Esophagus squamous epithelium (tissue), 5 donors: ENCODE measurements at regions not wholly inside any gene's neighbourhood (a gene's known extent, or its start where the extent isn't known, plus 50 kb on each side); places are given as distances from the start of the nearest gene placed in this dataset.
A peak's percentile ranks its signal among the peaks of the same experiment; 100 is the strongest.

Experiments
- DNase-seq: peaks from one replicate; lab custom pipeline; 2025; lab: John Stamatoyannopoulos, UW
- H3K27ac ChIP-seq, 4 donors: fragments of 200-600 bp; sonication (generic); one replicate each; pipeline ENCODE4 v1.5.1; 2016 to 2019; ENCODE audit warnings: mild to moderate bottlenecking in 1 of 4
- H3K27me3 ChIP-seq, 4 donors: fragments of 200-600 bp; sonication (generic); 1 replicate in 3 of 4; 2 replicates in 1 of 4; pipeline versions ENCODE4 v1.5.1 to v1.6.0; 2017 to 2021; ENCODE audit warnings: antibody characterized with exemption in 1 of 4
- H3K36me3 ChIP-seq, 3 donors: fragments of 200-600 bp; sonication (generic); one replicate each; pipeline ENCODE4 v1.5.1; 2016 to 2019
- H3K4me1 ChIP-seq, 3 donors: fragments of 200-600 bp; sonication (generic); one replicate each; pipeline ENCODE4 v1.5.1; 2017 to 2019
- H3K4me3 ChIP-seq, 4 donors: fragments of 200-600 bp; sonication (generic); 1 replicate in 3 of 4; 2 replicates in 1 of 4; pipeline ENCODE4 v1.5.1; 2016 to 2019; ENCODE audit warnings: mild to moderate bottlenecking in 2 of 4, moderate library complexity in 1 of 4
- H3K9me3 ChIP-seq, 3 donors: fragments of 200-600 bp; sonication (generic); one replicate each; pipeline ENCODE4 v1.5.1; 2016 to 2019
- POLR2A ChIP-seq, 4 donors: fragments of 450-650 bp; IDR thresholded peaks; one replicate each; pipeline ENCODE4 v1.6.1; 2017; ENCODE audit warnings: antibody characterized with exemption in 4 of 4, mild to moderate bottlenecking in 4 of 4, moderate library complexity in 3 of 4
- WGBS, 2 donors: methylation state at CpG; one replicate each; pipeline ENCODE4 v1.1.5; 2018; 5-methylcytosine and 5-hydroxymethylcytosine counted together
- intact Hi-C: fragments of 100-400 bp; cut with DNase I; formaldehyde crosslinking; loops from one replicate; pipeline ENCODE4 v1.15.0; 2022
- TF ChIP-seq, protein P1 (sequence below), 6 experiments: fragments of 450-650 bp in 4 of 6; fragments of 200-600 bp in 2 of 6; sonication (generic) in 2 of 6; IDR thresholded peaks; one replicate each; pipeline ENCODE4 v1.5.1; 2016 to 2019; ENCODE audit warnings: antibody characterized with exemption in 6 of 6, mild to moderate bottlenecking in 4 of 6, moderate library complexity in 4 of 6
- donor health status: DM: yes; HTN: yes; CAD: no.

DNA sequence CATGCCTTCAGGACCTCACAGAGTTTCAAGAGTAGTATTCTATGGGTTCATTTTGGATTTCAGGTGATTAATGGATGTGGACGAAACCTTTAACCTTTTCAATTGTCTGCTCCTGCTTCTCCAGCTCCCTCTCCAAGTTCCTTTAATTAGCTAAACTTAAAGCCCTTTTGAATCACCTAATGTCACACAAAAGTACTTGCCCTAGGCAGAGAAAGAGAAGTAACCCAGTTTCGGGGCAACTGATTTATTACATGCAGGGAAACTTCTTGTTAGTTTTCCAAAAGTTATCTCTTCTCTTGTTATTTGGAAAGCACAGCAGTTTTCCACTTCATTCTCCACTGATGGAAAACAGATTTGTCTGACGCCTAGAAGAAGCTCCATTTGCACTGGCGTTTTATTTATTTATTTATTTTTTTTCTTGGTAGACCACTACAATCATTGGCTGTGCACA, 407.7 kb upstream of the JARID2 start:
- H3K36me3 ChIP-seq = no peaks in the 10 kb centered on the region
- H3K4me1 ChIP-seq = peaks cover 0 to 3% (median 0%) of the 10 kb centered on the region in 3 donors
- DNase-seq = no peak
- peaks cover 0 to 5% (median 0%) of the 10 kb centered on the region in 4 donors for H3K27me3 ChIP-seq
- H3K4me3 ChIP-seq = no peak overlapping the region
- intact Hi-C loops = no loop called here
- TF ChIP-seq, protein P1, sequence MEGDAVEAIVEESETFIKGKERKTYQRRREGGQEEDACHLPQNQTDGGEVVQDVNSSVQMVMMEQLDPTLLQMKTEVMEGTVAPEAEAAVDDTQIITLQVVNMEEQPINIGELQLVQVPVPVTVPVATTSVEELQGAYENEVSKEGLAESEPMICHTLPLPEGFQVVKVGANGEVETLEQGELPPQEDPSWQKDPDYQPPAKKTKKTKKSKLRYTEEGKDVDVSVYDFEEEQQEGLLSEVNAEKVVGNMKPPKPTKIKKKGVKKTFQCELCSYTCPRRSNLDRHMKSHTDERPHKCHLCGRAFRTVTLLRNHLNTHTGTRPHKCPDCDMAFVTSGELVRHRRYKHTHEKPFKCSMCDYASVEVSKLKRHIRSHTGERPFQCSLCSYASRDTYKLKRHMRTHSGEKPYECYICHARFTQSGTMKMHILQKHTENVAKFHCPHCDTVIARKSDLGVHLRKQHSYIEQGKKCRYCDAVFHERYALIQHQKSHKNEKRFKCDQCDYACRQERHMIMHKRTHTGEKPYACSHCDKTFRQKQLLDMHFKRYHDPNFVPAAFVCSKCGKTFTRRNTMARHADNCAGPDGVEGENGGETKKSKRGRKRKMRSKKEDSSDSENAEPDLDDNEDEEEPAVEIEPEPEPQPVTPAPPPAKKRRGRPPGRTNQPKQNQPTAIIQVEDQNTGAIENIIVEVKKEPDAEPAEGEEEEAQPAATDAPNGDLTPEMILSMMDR (IDR thresholded peaks at IDR 0.05) = no peak
- TF ChIP-seq POLR2A (IDR thresholded peaks at IDR 0.05) = no peak
- no peak overlapping the region for H3K27ac ChIP-seq
- no peaks in the 10 kb centered on the region for H3K9me3 ChIP-seq
- 61 to 63% methylated on average over 4 of the region's 4 CpGs for WGBS, 2 donors

DNA sequence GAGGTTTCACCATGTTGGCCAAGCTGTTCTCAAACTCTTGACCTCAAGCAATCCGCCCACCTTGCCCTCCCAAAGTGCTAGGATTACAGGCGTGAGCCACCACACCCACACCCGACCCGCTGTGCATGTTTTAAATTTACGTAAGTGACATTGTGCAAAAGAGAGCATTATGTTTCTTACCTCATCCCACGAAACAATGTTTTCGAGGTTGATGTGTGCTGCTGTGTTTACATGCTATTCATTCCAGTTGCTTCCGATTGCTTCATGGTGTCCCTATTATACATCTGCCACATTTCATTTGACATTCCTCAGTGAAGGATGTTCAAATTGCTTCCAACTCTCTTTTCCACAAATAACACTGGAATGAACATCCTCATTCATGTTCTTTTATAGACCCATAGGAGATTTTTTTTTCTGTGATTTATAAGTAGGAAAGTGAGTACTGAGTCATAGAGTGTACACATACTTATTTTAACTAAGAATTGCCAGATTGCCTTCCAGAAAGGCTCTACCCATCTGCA, 403.9 kb upstream of the JARID2 start:
- Histone ChIP-seq H3K36me3 (no peaks in the 10 kb centered on the region), H3K27me3 (peaks cover 0 to 5% (median 0%) of the 10 kb centered on the region in 4 donors), H3K4me3 (no peak overlapping the region), H3K9me3 (no peaks in the 10 kb centered on the region), H3K27ac (peak overlapping the region in 2 of 4 donors; percentile 37 to 48), H3K4me1 (peaks cover 0 to 3% (median 0%) of the 10 kb centered on the region in 3 donors)
- intact Hi-C loops = no loop called here
- DNase-seq = no peak
- WGBS, 2 donors = 60% methylated on average over 7 to 8 of the region's 8 CpGs
- TF ChIP-seq, protein P1 (IDR thresholded peaks at IDR 0.05) = no peak
- TF ChIP-seq POLR2A (IDR thresholded peaks at IDR 0.05) = no peak

DNA sequence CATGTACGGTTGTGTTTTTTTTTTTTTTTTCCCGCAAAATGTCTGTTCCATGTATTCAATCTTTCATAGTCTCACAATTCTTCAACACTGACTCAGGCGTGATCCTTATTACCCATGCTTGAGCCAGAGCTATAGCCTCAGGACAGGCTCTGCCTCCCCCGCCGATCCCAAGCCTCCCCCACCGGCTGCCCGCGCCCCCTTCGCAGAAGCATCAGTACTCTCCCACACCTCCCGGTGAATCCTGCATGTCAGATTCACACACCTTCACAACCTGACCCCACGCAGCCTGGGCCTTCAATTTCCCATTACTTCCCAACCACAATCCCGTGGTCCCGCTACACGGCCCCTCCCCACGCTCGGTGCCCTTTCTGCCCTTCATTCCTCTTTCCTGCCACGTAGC, 401.5 kb upstream of the JARID2 start:
- H3K27ac ChIP-seq = no peak overlapping the region
- H3K4me3 ChIP-seq = no peak overlapping the region
- intact Hi-C loops = no loop called here
- 89 to 92% methylated on average over 16 of the region's 17 CpGs for WGBS, 2 donors
- no peaks in the 10 kb centered on the region for H3K27me3 ChIP-seq
- no peaks in the 10 kb centered on the region for H3K9me3 ChIP-seq
- peaks cover 0 to 3% (median 0%) of the 10 kb centered on the region in 3 donors for H3K4me1 ChIP-seq
- H3K36me3 ChIP-seq = no peaks in the 10 kb centered on the region
- DNase-seq = no peak
- no peak for TF ChIP-seq POLR2A (IDR thresholded peaks at IDR 0.05)
- TF ChIP-seq, protein P1 (IDR thresholded peaks at IDR 0.05) = no peak

DNA sequence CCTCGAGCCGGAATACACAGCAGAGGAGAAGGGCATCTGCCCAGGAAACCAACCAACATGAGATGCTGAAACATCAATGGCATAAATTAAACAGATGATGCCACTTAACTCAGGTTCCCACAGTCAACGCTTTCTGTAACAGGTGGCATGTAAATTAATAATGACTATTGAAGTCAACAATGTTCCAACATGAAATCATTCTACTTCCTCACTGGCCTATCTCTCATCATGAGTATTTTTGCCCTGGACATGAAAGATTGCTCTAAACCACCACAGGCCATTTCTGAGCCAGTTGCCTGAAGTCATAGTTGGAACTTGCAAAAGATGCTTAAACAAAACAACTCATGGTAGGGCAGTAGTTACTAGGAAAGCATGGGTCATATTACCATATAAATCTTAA, 397.9 kb upstream of the JARID2 start:
- DNase-seq = no peak
- intact Hi-C loops = no loop called here
- no peak overlapping the region for H3K4me3 ChIP-seq
- H3K36me3 ChIP-seq = no peaks in the 10 kb centered on the region
- H3K27ac ChIP-seq = no peak overlapping the region
- TF ChIP-seq, protein P1 (IDR thresholded peaks at IDR 0.05) = no peak
- no peak for TF ChIP-seq POLR2A (IDR thresholded peaks at IDR 0.05)
- peaks cover 0 to 3% (median 0%) of the 10 kb centered on the region in 4 donors for H3K27me3 ChIP-seq
- no peaks in the 10 kb centered on the region for H3K4me1 ChIP-seq
- no peaks in the 10 kb centered on the region for H3K9me3 ChIP-seq
- WGBS, 2 donors = 80 to 81% methylated on average over 3 of the region's 3 CpGs

DNA sequence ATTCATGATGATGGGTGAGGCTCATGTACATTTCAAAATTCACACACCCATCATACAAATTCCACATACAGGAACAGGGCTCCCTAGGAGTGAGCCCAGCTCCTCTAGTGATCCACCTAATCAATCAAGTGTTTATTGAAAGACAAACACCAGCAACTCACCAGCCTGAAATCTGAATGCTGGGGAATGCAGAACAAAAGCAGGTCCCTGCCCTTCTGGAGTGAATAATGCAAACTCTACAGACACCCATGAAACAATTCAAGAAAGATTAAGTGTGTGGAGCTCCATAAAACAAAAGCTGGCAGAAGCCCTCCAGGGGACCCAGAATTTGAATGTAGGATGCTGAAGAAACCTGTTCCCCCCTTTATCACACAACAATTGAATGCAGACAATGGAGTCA, 396.7 kb upstream of the JARID2 start:
- H3K27ac ChIP-seq = no peak overlapping the region
- intact Hi-C loops = no loop called here
- H3K4me1 ChIP-seq = no peaks in the 10 kb centered on the region
- TF ChIP-seq, protein P1 (IDR thresholded peaks at IDR 0.05) = no peak
- no peak for TF ChIP-seq POLR2A (IDR thresholded peaks at IDR 0.05)
- H3K9me3 ChIP-seq = no peaks in the 10 kb centered on the region
- H3K27me3 ChIP-seq = peaks cover 0 to 3% (median 0%) of the 10 kb centered on the region in 4 donors
- H3K36me3 ChIP-seq = no peaks in the 10 kb centered on the region
- H3K4me3 ChIP-seq = no peak overlapping the region
- DNase-seq = no peak
